HuH-7.5 (cell line): ENCODE measurements at regions not wholly inside any gene's neighbourhood (a gene's known extent, or its start where the extent isn't known, plus 50 kb on each side); places are given as distances from the start of the nearest gene placed in this dataset.

Experiments
- DNase-seq: peaks from one replicate; pipeline ENCODE4 v3.0.0; 2011; ENCODE audit warnings: low spot score

- no peak for DNase-seq
Observed at GRCh38 chr18:25962919-25963318, 127.5 kb downstream of the SS18 start.

GRCh38 chr18:25962176-25962575, 128.2 kb downstream of the SS18 start:
- no peak for DNase-seq

- DNase-seq, result no peak
Observed at GRCh38 chr18:25957017-25957416, 133.4 kb downstream of the SS18 start.

- DNase-seq, result no peak
Observed at GRCh38 chr18:25953111-25953510, 137.3 kb downstream of the SS18 start.

- DNase-seq, result no peak
Observed at GRCh38 chr18:25950321-25950720, 140.1 kb downstream of the SS18 start.

GRCh38 chr18:25946540-25946939, 143.9 kb downstream of the SS18 start:
- DNase-seq, result no peak

GRCh38 chr18:25935356-25935755, 155.1 kb downstream of the SS18 start:
- no peak for DNase-seq

- no peak for DNase-seq
Observed at GRCh38 chr18:25931126-25931525, 159.3 kb downstream of the SS18 start.

GRCh38 chr18:25929787-25930186, 160.6 kb downstream of the SS18 start:
- no peak for DNase-seq

GRCh38 chr18:25927830-25928229, 162.6 kb downstream of the SS18 start:
- DNase-seq, result no peak

GRCh38 chr18:25923193-25923592, 167.2 kb downstream of the SS18 start:
- DNase-seq, result no peak

GRCh38 chr18:25921677-25922421, 168.6 kb downstream of the SS18 start:
- peak; percentile 10 for DNase-seq

- DNase-seq, result peak; percentile 3
Observed at GRCh38 chr18:25915907-25916306, 174.5 kb downstream of the SS18 start.

GRCh38 chr18:25898965-25899364, 191.4 kb downstream of the SS18 start:
- DNase-seq, result no peak

- no peak for DNase-seq
Observed at GRCh38 chr18:25896956-25897355, 193.5 kb downstream of the SS18 start.

GRCh38 chr18:25896178-25896780, 194.1 kb downstream of the SS18 start:
- DNase-seq, result peak; percentile 5

- no peak for DNase-seq
Observed at GRCh38 chr18:25895518-25895917, 194.9 kb downstream of the SS18 start.

- no peak for DNase-seq
Observed at GRCh38 chr18:25886283-25886682, 204.1 kb downstream of the SS18 start.

- DNase-seq, result no peak
Observed at GRCh38 chr18:25883091-25883490, 207.3 kb downstream of the SS18 start.

GRCh38 chr18:25881149-25881548, 209.3 kb downstream of the SS18 start:
- DNase-seq, result no peak

- no peak for DNase-seq
Observed at GRCh38 chr18:25880441-25880840, 210.0 kb downstream of the SS18 start.

- DNase-seq, result no peak
Observed at GRCh38 chr18:25876330-25876948, 214.0 kb downstream of the SS18 start.

- no peak for DNase-seq
Observed at GRCh38 chr18:25875551-25876240, 214.7 kb downstream of the SS18 start.
